ENCODE measurements at regions not wholly inside any gene's neighbourhood (a gene's known extent, or its start where the extent isn't known, plus 50 kb on each side); places are given as distances from the start of the nearest gene placed in this dataset.

GRCh38 chr7:85602196-85602595 lies 415.3 kb upstream of the SEMA3D start:
- Mint-ChIP-seq H3K36me3 (ENCODE audit: low read depth) (no peaks in the 10 kb centered on the region), H3K27me3 (ENCODE audit: insufficient read depth) (no peaks in the 10 kb centered on the region), H3K27ac (no peak overlapping the region), H3K4me1 (no peaks in the 10 kb centered on the region), H3K4me3 (no peak overlapping the region), H3K9me3 (no peaks in the 10 kb centered on the region)
- no peak for DNase-seq
- no peak for TF ChIP-seq CTCF (conservative IDR thresholded peaks at IDR 0.05)
- no peak overlapping the region for H3K4me3 ChIP-seq (ENCODE audit: low read length)
- no peak overlapping the region for H3K9ac ChIP-seq (ENCODE audit: extremely low read depth, low read length, poor library complexity, severe bottlenecking)
- no peak overlapping the region for H3K27ac ChIP-seq (ENCODE audit: low read depth, low read length)
- H3K9me3 ChIP-seq (ENCODE audit: control insufficient read depth, low read length), result no peaks in the 10 kb centered on the region
- no peaks in the 10 kb centered on the region for H3K27me3 ChIP-seq (ENCODE audit: control insufficient read depth, insufficient read depth, low read length, poor library complexity, severe bottlenecking)
- no peaks in the 10 kb centered on the region for H3K36me3 ChIP-seq (ENCODE audit: control insufficient read depth, insufficient read depth, low read length)
- H3K4me1 ChIP-seq (ENCODE audit: control insufficient read depth, insufficient read depth, low read length), result no peaks in the 10 kb centered on the region
- 88 to 90% methylated on average over 1 of the region's 2 CpGs for whole genome bisulfite sequencing, 2 experiments (ENCODE audit: insufficient coverage in 1 of 2, insufficient read length in 1 of 2)

GRCh38 chr7:85600395-85600794 lies 413.5 kb upstream of the SEMA3D start:
- Mint-ChIP-seq H3K36me3 (ENCODE audit: low read depth) (no peaks in the 10 kb centered on the region), H3K4me1 (no peaks in the 10 kb centered on the region), H3K27ac (no peak overlapping the region), H3K4me3 (no peak overlapping the region), H3K9me3 (no peaks in the 10 kb centered on the region), H3K27me3 (ENCODE audit: insufficient read depth) (no peaks in the 10 kb centered on the region)
- WGBS, 2 experiments (ENCODE audit: insufficient coverage in 1 of 2, insufficient read length in 1 of 2), result 51 to 64% methylated on average over 3 of the region's 3 CpGs
- H3K4me3 ChIP-seq (ENCODE audit: low read length), result no peak overlapping the region
- no peaks in the 10 kb centered on the region for H3K9me3 ChIP-seq (ENCODE audit: control insufficient read depth, low read length)
- no peaks in the 10 kb centered on the region for H3K4me1 ChIP-seq (ENCODE audit: control insufficient read depth, insufficient read depth, low read length)
- H3K27ac ChIP-seq (ENCODE audit: low read depth, low read length), result no peak overlapping the region
- no peak for TF ChIP-seq CTCF (conservative IDR thresholded peaks at IDR 0.05)
- no peaks in the 10 kb centered on the region for H3K36me3 ChIP-seq (ENCODE audit: control insufficient read depth, insufficient read depth, low read length)
- H3K9ac ChIP-seq (ENCODE audit: extremely low read depth, low read length, poor library complexity, severe bottlenecking), result no peak overlapping the region
- H3K27me3 ChIP-seq (ENCODE audit: control insufficient read depth, insufficient read depth, low read length, poor library complexity, severe bottlenecking), result no peaks in the 10 kb centered on the region
- DNase-seq, result peak; percentile 46

- no peak for DNase-seq
- Histone ChIP-seq H3K9me3 (ENCODE audit: control insufficient read depth, low read length) (no peaks in the 10 kb centered on the region), H3K9ac (ENCODE audit: extremely low read depth, low read length, poor library complexity, severe bottlenecking) (no peak overlapping the region), H3K4me3 (ENCODE audit: low read length) (no peak overlapping the region), H3K4me1 (ENCODE audit: control insufficient read depth, insufficient read depth, low read length) (no peaks in the 10 kb centered on the region), H3K36me3 (ENCODE audit: control insufficient read depth, insufficient read depth, low read length) (no peaks in the 10 kb centered on the region), H3K27me3 (ENCODE audit: control insufficient read depth, insufficient read depth, low read length, poor library complexity, severe bottlenecking) (no peaks in the 10 kb centered on the region), H3K27ac (ENCODE audit: low read depth, low read length) (no peak overlapping the region)
- Mint-ChIP-seq H3K36me3 (ENCODE audit: low read depth) (no peaks in the 10 kb centered on the region), H3K27me3 (ENCODE audit: insufficient read depth) (no peaks in the 10 kb centered on the region), H3K4me3 (no peak overlapping the region), H3K9me3 (no peaks in the 10 kb centered on the region), H3K4me1 (peaks cover 7% of the 10 kb centered on the region), H3K27ac (no peak overlapping the region)
- WGBS, 2 experiments (ENCODE audit: insufficient coverage in 1 of 2, insufficient read length in 1 of 2), result 66 to 75% methylated on average over 2 of the region's 2 CpGs
- no peak for TF ChIP-seq CTCF (conservative IDR thresholded peaks at IDR 0.05)
Measured at GRCh38 chr7:85596827-85597226, 410.0 kb upstream of the SEMA3D start.
